Endothelial cell of umbilical vein (primary cell): ENCODE measurements at regions not wholly inside any gene's neighbourhood (a gene's known extent, or its start where the extent isn't known, plus 50 kb on each side); places are given as distances from the start of the nearest gene placed in this dataset.

Experiments used
- BruUV-seq: library from RNA; stranded (reverse); fragments of 400-500 nt; replicated peaks from 2 replicates; lab custom pipeline; 2021; lab: Mats Ljungman, UMichigan
- CTCF ChIA-PET: fragments of 300-600, 350-600 bp; sonication (Branson Sonifier 250); formaldehyde crosslinking; loops from one replicate; lab custom pipeline; 2021; ENCODE audit warnings: antibody characterized with exemption, inconsistent platforms; lab: Charles Lee
- POLR2A ChIA-PET: fragments of 300-600, 350-600 bp; sonication (Branson Sonifier 250); formaldehyde crosslinking; loops from one replicate; lab custom pipeline; 2021; ENCODE audit warnings: antibody characterized with exemption, inconsistent platforms; lab: Charles Lee
- DNase-seq: peaks from one replicate; pipeline ENCODE4 v3.0.0-alpha.2; 2011; ENCODE audit warnings: low read depth, low spot score
- FAIRE-seq: peaks from 2 replicates; lab custom pipeline; 2011; peaks lifted over from hg19 to GRCh38; lab: Jason Lieb, UNC
- H2AFZ ChIP-seq: 2 replicates; pipeline ENCODE4 v1.6.0; 2012; ENCODE audit warnings: low read depth, low read length, control low read depth, inconsistent platforms
- H3K27ac ChIP-seq: 2 replicates; pipeline ENCODE4 v1.5.1; 2011; ENCODE audit warnings: low read depth, mild to moderate bottlenecking, control low read depth, low read length, moderate library complexity; ENCODE audit not compliant: insufficient read depth
- H3K27me3 ChIP-seq, 2 experiments: 2 replicates each; pipeline versions ENCODE4 v1.6.0 to v1.6.1; 2011; ENCODE audit warnings: low read length in 2 of 2, mixed read lengths in 1 of 2; ENCODE audit not compliant: control insufficient read depth in 2 of 2, insufficient read depth in 2 of 2
- H3K36me3 ChIP-seq, 2 experiments: 2 replicates in 1 of 2; 3 replicates in 1 of 2; pipeline ENCODE4 v1.5.1; 2011; ENCODE audit warnings: low read length in 2 of 2, mild to moderate bottlenecking in 1 of 2, moderate library complexity in 1 of 2; ENCODE audit not compliant: control insufficient read depth in 2 of 2, insufficient read depth in 2 of 2; ENCODE audit errors: extremely low read depth in 1 of 2
- H3K4me1 ChIP-seq: 3 replicates; pipeline ENCODE4 v1.5.1; 2011; ENCODE audit warnings: mild to moderate bottlenecking, low read length; ENCODE audit not compliant: control insufficient read depth, insufficient read depth; ENCODE audit errors: extremely low read depth
- H3K4me2 ChIP-seq: 2 replicates; pipeline ENCODE4 v1.6.1; 2011; ENCODE audit warnings: low read length, control low read depth, mixed read lengths; ENCODE audit not compliant: insufficient read depth
- H3K4me3 ChIP-seq, 3 experiments: fragments of 200-600 bp in 1 of 3; sonication (generic), shearing (Covaris generic) in 1 of 3; replicated peaks in 1 of 3; 2 replicates each; pipeline ENCODE4 v1.5.1; 2011 to 2016; ENCODE audit warnings: control low read depth in 3 of 3, low read length in 3 of 3, mild to moderate bottlenecking in 2 of 3, inconsistent platforms in 1 of 3, low read depth in 1 of 3, moderate library complexity in 1 of 3; ENCODE audit not compliant: insufficient read depth in 1 of 3
- H3K79me2 ChIP-seq: 2 replicates; pipeline ENCODE4 v1.6.0; 2012; ENCODE audit warnings: low read length, inconsistent platforms; ENCODE audit not compliant: control insufficient read depth, insufficient read depth
- H3K9ac ChIP-seq: replicated peaks from 2 replicates; pipeline ENCODE3; 2011; ENCODE audit warnings: low read length, control low read depth; ENCODE audit not compliant: insufficient read depth; ENCODE audit errors: extremely low read depth
- H3K9me1 ChIP-seq: replicated peaks from 3 replicates; pipeline ENCODE4 v1.6.0; 2011; ENCODE audit warnings: mild to moderate bottlenecking, low read length; ENCODE audit not compliant: control insufficient read depth, insufficient read depth; ENCODE audit errors: extremely low read depth
- H3K9me3 ChIP-seq: replicated peaks from 2 replicates; pipeline ENCODE4 v1.5.1; 2012; ENCODE audit warnings: low read length, inconsistent platforms; ENCODE audit not compliant: control insufficient read depth, insufficient read depth
- H4K20me1 ChIP-seq: replicated peaks from 2 replicates; pipeline ENCODE3; 2011; ENCODE audit warnings: mild to moderate bottlenecking, low read length; ENCODE audit not compliant: control insufficient read depth, insufficient read depth; ENCODE audit errors: extremely low read depth
- CTCF ChIP-seq, 2 donors: IDR thresholded peaks; 1 replicate in 1 of 2; 2 replicates in 1 of 2; pipeline ENCODE4 v1.5.1; 2011; ENCODE audit warnings: low read length in 2 of 2, mild to moderate bottlenecking in 2 of 2, moderate library complexity in 2 of 2, control low read depth in 1 of 2, inconsistent platforms in 1 of 2, low read depth in 1 of 2; ENCODE audit not compliant: insufficient read depth in 1 of 2; ENCODE audit errors: extremely low read depth in 1 of 2
- EZH2 ChIP-seq: IDR thresholded peaks from 2 replicates; pipeline ENCODE4 v1.6.1; 2012; ENCODE audit warnings: borderline replicate concordance, low read depth, mild to moderate bottlenecking, moderate library complexity, low read length, inconsistent platforms; ENCODE audit not compliant: severe bottlenecking
- FOS ChIP-seq: IDR thresholded peaks from 2 replicates; pipeline ENCODE4 v1.6.1; 2011; ENCODE audit warnings: mild to moderate bottlenecking, low read length, moderate library complexity, borderline replicate concordance; ENCODE audit not compliant: insufficient read depth
- GATA2 ChIP-seq: IDR thresholded peaks from 2 replicates; pipeline ENCODE4 v1.7.0; 2011; ENCODE audit warnings: low read depth, mild to moderate bottlenecking, moderate library complexity, mixed read lengths, low read length; ENCODE audit not compliant: insufficient read length, insufficient read depth
- MYC ChIP-seq: IDR thresholded peaks from one replicate; pipeline ENCODE4 v1.6.1; 2011; ENCODE audit warnings: mild to moderate bottlenecking, low read depth, low read length
- POLR2AphosphoS5 ChIP-seq: IDR thresholded peaks from 2 replicates; pipeline ENCODE4 v1.6.1; 2012; ENCODE audit warnings: low read depth, mild to moderate bottlenecking, control low read depth, low read length, moderate library complexity; ENCODE audit not compliant: insufficient read depth
- dilution Hi-C: fragments of 300-500 bp; cut with MboI; formaldehyde crosslinking; loops from one replicate; pipeline ENCODE4 v1.15.0; 2019; ENCODE audit warnings: low sequenced_read_pairs; ENCODE audit not compliant: extremely low pct_ligation_motif_present
- intact Hi-C: fragments of 100-400 bp; cut with micrococcal nuclease; formaldehyde crosslinking; loops from one replicate; pipeline ENCODE4 v1.10.0; 2022
- TF ChIP-seq, protein P1 (sequence below): IDR thresholded peaks from 2 replicates; pipeline ENCODE4 v1.6.1; 2011; ENCODE audit not compliant: insufficient read depth, insufficient read length

DNA sequence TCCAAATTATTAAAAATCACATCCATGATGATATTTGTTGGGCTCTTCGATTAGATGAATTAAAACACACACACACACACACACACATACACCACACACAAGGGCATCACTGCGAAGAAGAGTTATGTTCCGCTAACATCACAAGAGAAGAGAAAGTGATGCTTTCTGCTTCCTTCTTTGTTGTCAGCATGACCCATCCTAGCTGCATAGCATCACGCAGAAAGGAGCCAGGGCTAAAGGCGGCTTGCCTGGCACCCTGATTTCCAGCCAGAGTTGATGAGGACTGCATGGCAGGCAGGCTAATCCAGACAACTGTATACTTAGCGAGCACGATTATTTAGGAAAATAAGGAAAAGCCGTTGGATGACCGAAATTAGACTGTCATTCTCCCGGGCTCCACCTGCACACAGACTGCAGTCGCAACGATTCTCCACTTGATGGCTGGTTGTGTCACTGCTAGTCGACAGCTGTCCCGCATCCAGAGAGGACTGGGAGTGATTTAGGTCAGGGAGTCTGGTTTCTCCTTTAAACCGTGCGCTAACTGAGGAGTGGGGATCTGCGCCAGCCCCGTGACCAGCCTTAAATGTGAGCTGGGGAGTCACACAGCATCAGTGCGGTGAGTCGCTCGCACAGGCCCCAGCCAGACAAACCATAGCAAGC lies 70.6 kb upstream of the SOX4 start:
- peaks cover 0 to 4% of the 10 kb centered on the region in 2 experiments for H3K27me3 ChIP-seq
- no peak overlapping the region for H3K27ac ChIP-seq
- no peak overlapping the region for H3K4me3 ChIP-seq
- H3K9me1 ChIP-seq: no peaks in the 10 kb centered on the region
- no peak overlapping the region for H3K4me2 ChIP-seq
- H3K9me3 ChIP-seq: no peaks in the 10 kb centered on the region
- FAIRE-seq: no peak
- no peak overlapping the region for H3K9ac ChIP-seq
- POLR2A ChIA-PET: no interaction called here
- no TSS peak for BruUV-seq
- CTCF ChIA-PET: no interaction called here
- no peaks in the 10 kb centered on the region for H3K4me1 ChIP-seq
- dilution Hi-C loops: no loop called here
- H4K20me1 ChIP-seq: no peaks in the 10 kb centered on the region
- no peak for DNase-seq
- H3K79me2 ChIP-seq: no peaks in the 10 kb centered on the region
- no peak for TF ChIP-seq FOS
- TF ChIP-seq EZH2: no peak
- TF ChIP-seq MYC: no peak
- peak in 1 of 2 donors; percentile 8 for TF ChIP-seq CTCF (IDR thresholded peaks at IDR 0.05; ENCODE audit: extremely low read depth in 1 of 2, insufficient read depth in 1 of 2, low read depth in 1 of 2, low read length in 2 of 2)
- TF ChIP-seq GATA2: no peak
- TF ChIP-seq, protein P1, sequence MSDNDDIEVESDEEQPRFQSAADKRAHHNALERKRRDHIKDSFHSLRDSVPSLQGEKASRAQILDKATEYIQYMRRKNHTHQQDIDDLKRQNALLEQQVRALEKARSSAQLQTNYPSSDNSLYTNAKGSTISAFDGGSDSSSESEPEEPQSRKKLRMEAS: no peak
- TF ChIP-seq POLR2AphosphoS5: no peak
- H3K36me3 ChIP-seq: no peaks in the 10 kb centered on the region
- intact Hi-C loops: no loop called here
- H2AFZ ChIP-seq: no peak overlapping the region
